ENCODE measurements at regions not wholly inside any gene's neighbourhood (a gene's known extent, or its start where the extent isn't known, plus 50 kb on each side); places are given as distances from the start of the nearest gene placed in this dataset.

DNA sequence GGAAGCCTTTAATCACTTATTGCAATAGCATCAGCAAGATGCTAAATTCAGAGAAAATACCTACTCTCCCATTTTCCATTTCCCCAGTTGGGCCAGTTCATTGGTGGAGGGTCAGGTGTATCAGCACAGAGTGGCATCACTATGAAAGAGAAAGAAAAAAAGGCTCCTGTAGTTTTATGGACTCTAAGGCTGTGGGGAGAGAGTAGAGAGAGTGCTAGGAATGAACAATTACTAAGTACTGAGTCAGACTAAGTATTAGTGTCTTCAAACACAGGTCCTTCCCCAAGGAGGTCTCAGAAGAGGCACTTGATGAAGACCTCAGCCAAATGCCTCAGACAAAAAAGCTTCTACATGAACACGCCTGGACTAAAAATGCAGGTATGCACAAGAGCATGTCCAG, 1061.9 kb downstream of the FSTL5 start:
- TF ChIP-seq, protein P1, sequence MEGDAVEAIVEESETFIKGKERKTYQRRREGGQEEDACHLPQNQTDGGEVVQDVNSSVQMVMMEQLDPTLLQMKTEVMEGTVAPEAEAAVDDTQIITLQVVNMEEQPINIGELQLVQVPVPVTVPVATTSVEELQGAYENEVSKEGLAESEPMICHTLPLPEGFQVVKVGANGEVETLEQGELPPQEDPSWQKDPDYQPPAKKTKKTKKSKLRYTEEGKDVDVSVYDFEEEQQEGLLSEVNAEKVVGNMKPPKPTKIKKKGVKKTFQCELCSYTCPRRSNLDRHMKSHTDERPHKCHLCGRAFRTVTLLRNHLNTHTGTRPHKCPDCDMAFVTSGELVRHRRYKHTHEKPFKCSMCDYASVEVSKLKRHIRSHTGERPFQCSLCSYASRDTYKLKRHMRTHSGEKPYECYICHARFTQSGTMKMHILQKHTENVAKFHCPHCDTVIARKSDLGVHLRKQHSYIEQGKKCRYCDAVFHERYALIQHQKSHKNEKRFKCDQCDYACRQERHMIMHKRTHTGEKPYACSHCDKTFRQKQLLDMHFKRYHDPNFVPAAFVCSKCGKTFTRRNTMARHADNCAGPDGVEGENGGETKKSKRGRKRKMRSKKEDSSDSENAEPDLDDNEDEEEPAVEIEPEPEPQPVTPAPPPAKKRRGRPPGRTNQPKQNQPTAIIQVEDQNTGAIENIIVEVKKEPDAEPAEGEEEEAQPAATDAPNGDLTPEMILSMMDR (IDR thresholded peaks at IDR 0.05; ENCODE audit: poor library complexity) = no peak
- no peak for TF ChIP-seq EZH2 (IDR thresholded peaks at IDR 0.05; ENCODE audit: borderline replicate concordance)
